Jurkat, Clone E6-1 (cell line): ENCODE measurements at regions not wholly inside any gene's neighbourhood (a gene's known extent, or its start where the extent isn't known, plus 50 kb on each side); places are given as distances from the start of the nearest gene placed in this dataset.
A peak's percentile ranks its signal among the peaks of the same experiment; 100 is the strongest.

ENCODE experiments used
- DNase-seq: peaks from one replicate; pipeline ENCODE4 v3.0.0-alpha.2; 2011; ENCODE audit warnings: low read depth, low spot score
- H3K4me3 ChIP-seq: 2 replicates; pipeline ENCODE4 v1.5.1; 2011; ENCODE audit warnings: mild to moderate bottlenecking, low read length, control low read depth, moderate library complexity

DNA sequence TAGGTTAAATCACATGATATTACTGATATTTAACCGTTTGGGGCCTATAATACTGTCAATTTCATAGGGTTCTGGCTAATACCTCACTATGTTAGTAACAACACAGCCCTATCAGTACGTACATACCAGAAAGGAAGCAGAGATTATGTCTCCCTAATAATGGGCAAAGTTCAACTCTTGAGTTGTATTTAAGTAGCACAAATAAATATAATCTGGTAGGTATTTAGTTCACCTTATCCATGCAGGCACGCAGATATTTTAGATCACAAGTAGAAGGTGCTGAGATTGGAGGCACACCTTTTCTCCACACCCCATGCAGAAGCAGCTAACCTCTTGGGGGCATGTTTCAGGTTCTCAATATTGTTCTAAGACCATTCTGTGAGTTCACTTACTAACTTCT, 118.9 kb downstream of the IRS1 start:
- DNase-seq, result no peak
- no peak overlapping the region for H3K4me3 ChIP-seq

DNA sequence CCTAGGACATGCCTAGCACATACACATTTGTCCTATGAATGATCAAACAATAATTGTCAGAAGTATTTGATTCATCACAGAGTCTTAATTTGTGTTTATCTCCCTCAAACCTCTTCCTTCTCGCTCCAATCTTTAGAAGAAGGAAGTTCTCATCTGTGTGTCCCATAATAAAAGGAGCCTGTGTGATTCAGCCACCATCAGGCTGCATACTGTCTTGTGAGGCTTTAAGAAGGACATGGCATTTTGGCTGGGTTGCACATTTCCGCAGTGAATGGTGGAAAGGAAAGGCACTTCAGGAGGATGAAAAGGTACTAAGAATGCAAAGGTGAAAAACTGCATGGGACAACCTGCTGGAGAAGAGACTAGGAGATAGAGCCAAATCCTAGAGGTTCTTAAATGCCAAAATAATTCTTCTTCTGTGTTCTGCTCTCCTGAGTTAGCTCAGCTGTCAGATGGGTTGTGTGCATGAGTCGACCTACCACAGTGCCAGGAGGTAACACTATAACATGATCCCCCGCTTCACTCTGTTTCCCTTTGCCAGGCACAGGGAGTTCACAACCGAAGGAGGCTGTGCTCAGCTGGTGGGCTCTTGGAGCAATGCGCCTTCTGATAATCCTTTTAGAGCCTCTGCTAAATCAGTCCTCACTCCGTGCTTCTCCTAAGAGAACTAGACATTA, 120.1 kb downstream of the IRS1 start:
- H3K4me3 ChIP-seq, result no peak overlapping the region
- DNase-seq, result no peak

DNA sequence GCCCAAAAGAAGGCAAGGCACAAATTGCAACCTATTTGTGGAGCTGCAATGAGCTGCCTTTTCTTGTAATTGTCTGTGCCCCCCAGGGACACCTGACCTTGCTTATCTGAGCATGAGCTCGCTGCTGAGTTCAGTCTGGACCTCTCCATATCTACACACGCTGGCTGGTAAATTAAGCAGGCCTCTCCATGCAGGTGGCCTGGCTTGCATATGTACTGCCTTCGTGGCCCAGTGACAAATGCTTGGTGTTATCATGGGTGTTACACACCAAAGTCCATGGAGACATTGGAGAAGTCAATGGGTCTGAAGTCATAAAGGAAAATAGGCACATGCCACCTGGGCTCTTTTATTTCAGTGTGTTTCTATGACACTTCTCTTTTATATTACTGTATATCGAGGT, 121.2 kb downstream of the IRS1 start:
- no peak overlapping the region for H3K4me3 ChIP-seq
- no peak for DNase-seq

DNA sequence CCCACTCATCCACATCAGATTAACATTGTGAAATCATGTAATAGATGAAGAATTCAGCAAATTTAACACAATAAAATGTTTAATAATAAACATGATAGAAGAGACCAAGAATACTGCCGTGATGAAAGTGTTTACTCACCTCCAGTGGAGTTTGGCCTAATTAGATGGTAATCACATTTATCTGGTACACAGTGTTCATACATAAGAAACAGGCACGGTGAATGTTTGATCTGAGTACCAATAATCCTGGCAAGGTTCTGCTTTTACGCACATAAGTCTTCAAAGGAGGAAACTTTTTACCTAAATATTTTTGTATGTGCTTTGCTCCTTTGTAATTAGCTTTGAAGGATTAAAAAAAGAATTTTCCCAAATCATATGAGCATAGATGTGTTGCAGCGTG, 122.5 kb downstream of the IRS1 start:
- H3K4me3 ChIP-seq, result no peak overlapping the region
- no peak for DNase-seq

DNA sequence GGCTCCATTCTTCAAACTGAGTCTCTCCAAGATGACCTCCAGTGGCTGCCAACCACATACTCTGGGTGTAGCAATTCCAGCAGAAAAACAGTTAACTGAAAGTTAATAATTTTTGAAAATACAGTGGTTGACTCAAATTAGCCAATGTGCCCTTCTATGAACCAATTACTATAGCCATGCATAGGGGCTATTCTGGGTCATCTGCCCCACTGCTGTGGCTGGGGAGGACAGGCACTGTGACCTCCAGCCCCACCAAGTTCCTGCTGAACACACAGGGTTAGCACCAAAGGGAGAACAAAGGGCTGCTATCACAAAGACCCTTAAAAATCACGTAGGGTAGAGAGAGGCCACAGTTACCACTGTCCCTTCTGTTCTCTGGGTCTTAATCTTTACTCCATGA, 123.0 kb downstream of the IRS1 start:
- DNase-seq, result no peak
- H3K4me3 ChIP-seq, result no peak overlapping the region

- H3K4me3 ChIP-seq, result no peak overlapping the region
- DNase-seq, result no peak
Measured at GRCh38 chr2:226674123-226674522, 125.5 kb downstream of the IRS1 start.

DNA sequence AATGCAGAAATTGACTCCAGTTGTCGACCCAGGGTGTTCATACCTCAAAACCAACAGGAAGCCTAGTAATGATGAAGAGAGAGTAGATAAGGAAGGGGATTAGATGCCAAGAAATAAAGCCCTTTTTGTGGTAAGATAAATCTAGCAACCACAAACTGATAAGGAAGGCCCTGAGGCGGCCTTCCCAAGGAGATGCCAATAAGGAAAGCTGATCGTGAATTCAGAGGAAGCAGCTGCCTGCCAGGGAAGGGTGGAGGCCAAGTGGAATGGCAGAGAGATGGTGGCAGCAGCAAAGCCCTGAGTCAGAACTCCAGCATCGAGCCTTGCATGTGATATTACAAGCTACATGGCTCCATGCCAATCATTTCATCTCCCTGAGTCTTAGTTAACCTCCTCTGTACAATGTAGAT, 126.3 kb downstream of the IRS1 start:
- H3K4me3 ChIP-seq, result no peak overlapping the region

DNA sequence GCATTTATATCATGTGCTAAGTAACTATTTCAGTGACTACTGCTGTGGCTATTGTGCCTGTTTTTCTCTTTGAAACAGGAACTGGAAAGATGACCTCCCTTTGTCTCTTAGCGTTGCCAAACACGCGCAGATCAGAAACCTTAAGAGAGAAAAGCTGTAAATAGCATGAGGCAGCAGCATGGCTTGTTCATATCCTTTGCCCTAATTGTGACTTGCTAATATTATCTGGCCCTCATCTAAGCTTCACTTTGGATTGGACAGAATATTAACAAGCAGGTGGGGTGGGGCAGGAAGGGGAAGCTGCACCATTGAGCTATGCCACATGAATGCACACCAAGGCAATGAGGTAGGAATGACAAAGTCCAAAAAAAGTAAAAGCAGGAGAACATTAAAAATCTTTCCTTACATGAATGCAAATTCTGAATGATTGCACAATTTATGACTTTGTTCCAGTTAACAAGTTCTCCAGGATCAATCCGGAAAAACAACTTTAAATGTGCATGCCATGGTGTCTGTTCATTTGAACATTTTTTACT, 128.4 kb downstream of the IRS1 start:
- H3K4me3 ChIP-seq, result no peak overlapping the region
- DNase-seq, result no peak

More for the DNA sequence above, 126.3 kb downstream of the IRS1 start:
- DNase-seq, result peak; percentile 79

GRCh38 chr2:226669905-226670304, 129.7 kb downstream of the IRS1 start:
- DNase-seq, result no peak

GRCh38 chr2:226669249-226669648, 130.4 kb downstream of the IRS1 start:
- no peak overlapping the region for H3K4me3 ChIP-seq
- DNase-seq, result no peak

More at GRCh38 chr2:226669905-226670304, 129.7 kb downstream of the IRS1 start:
- no peak overlapping the region for H3K4me3 ChIP-seq

DNA sequence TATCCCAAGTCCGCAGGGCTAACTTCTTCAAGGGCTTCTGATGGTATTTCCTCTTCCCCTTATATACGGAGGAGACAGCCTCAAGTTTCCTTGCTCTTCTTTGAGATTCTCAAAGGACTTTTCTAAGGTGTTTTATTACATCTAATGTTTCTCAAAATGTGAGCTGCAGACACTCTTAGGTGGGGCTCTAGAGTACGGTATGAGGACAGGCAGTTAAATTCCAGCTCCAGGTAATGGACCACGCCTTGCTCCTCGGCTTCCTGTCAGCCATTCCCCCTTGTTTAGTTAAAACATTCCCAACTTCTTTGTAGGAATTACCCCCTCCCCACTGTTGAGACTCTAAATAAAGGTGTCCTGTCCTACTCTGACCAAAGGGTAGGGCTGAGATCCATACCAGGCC, 131.9 kb downstream of the IRS1 start:
- DNase-seq, result no peak
- H3K4me3 ChIP-seq, result no peak overlapping the region

GRCh38 chr2:226665306-226665831, 134.3 kb downstream of the IRS1 start:
- DNase-seq, result no peak
- H3K4me3 ChIP-seq, result no peak overlapping the region

GRCh38 chr2:226664661-226665060, 135.0 kb downstream of the IRS1 start:
- no peak overlapping the region for H3K4me3 ChIP-seq
- no peak for DNase-seq

GRCh38 chr2:226664140-226664539, 135.5 kb downstream of the IRS1 start:
- no peak overlapping the region for H3K4me3 ChIP-seq
- no peak for DNase-seq

DNA sequence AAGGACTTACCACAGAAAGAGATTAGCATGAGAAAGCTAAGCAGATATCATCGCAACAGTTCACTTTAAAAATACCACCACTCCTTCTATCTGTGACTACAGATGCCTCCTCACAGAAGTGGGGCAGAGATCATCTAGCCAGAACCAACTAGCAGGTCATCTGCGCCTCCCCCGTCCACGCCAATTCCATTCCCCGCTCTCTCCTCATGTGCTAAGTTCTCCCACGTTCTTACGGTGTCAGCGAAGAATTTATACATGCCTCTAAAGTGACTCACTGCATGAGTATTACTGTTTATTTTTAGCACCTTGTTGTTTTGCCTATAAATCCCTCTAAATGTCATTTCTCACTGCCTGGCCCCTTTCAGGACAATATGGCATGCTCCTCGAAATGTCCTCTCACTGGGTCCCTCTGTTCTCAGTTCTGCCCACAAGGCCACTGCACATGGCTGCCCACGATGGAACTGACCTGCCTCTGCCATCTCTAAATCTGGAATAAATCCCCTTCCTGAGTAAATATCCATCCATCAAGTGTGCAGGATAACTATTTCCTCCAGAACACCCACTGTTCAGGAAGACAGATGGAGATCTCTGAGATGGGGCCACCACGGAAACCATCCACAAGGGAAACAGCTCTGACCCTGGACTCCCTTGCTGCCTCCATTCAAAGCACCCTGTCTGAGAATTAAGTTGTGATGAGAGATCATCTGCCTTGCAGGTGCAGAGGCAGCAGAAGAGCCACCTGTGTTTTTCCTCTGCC, 137.7 kb downstream of the IRS1 start:
- no peak for DNase-seq
- no peak overlapping the region for H3K4me3 ChIP-seq

GRCh38 chr2:226660526-226660925, 139.1 kb downstream of the IRS1 start:
- no peak overlapping the region for H3K4me3 ChIP-seq
- DNase-seq, result no peak

DNA sequence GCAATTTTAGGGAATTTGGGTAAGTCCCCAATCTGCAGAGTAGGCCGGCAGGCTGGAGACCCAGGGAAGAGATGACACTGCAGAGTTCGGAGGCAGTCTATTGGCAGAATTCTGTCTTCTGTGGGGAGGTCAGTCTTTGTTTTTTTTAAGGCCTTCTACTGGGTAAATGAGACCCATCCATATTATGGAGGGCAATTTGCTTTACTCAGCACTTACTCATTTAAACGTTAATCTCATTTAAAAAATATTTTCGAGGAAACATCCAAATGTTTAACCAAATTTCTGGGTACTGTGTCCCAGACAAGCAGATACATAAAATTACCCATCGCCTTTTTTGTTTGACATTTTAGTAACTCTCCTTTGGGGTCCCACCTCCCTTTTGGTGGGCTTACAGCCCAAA, 139.5 kb downstream of the IRS1 start:
- DNase-seq, result no peak
- no peak overlapping the region for H3K4me3 ChIP-seq

- no peak overlapping the region for H3K4me3 ChIP-seq
- DNase-seq, result no peak
Measured at GRCh38 chr2:226659410-226659809, 140.2 kb downstream of the IRS1 start.

GRCh38 chr2:226658555-226658954, 141.1 kb downstream of the IRS1 start:
- no peak overlapping the region for H3K4me3 ChIP-seq
- DNase-seq, result no peak

DNA sequence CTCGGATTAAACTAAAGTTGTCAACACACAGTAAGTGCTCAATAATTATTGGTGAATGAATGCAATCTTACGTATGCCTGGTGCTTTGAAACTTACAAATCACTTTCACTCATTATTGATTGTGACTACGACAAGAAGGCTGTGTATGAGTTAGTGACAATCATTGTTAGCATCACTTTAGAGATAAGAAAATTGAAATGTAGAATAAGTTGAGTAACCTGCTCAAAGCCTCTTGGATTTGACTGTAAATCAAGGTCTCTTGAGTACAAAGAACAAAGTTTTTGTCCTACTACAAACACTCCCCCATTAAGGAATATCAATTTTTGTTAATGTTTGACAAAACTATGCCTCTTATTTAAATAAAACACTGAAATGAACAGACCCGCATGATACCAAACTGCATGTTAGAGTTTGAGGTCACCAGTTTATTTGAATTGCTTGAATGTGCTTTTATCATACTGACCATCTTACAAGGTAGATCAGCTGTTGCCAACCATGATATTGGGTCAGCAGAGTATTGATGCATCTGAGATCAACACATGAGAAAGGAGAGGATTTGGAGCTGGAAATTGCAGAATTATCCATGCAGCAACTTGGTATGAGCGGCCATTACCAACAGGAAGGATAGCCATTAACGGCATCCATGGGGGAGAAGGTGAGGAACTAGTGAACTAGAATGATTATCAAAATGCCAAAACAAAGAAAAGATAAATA, 142.1 kb downstream of the IRS1 start:
- H3K4me3 ChIP-seq, result no peak overlapping the region
- DNase-seq, result no peak
